Breast epithelium (tissue), 4 donors: ENCODE measurements at regions not wholly inside any gene's neighbourhood (a gene's known extent, or its start where the extent isn't known, plus 50 kb on each side); places are given as distances from the start of the nearest gene placed in this dataset.

Experiments
- DNase-seq, 2 donors: peaks; one replicate each; pipeline ENCODE4 v3.0.0-alpha.2; 2019; ENCODE audit warnings: low spot score in 2 of 2
- H3K27ac ChIP-seq, 2 donors: fragments of 200-600 bp; sonication (generic) in 1 of 2; one replicate each; pipeline ENCODE4 v1.5.1; 2016 to 2019; ENCODE audit warnings: mild to moderate bottlenecking in 1 of 2
- H3K27me3 ChIP-seq, 2 donors: fragments of 200-600 bp; sonication (generic) in 1 of 2; one replicate each; pipeline versions ENCODE4 v1.5.1 to v1.6.0; 2017 to 2019; ENCODE audit warnings: control low read depth in 1 of 2, mild to moderate bottlenecking in 1 of 2
- H3K36me3 ChIP-seq: fragments of 200-600 bp; one replicate; pipeline ENCODE4 v1.5.1; 2019
- H3K4me1 ChIP-seq, 2 donors: fragments of 200-600 bp; sonication (generic); one replicate each; pipeline ENCODE4 v1.5.1; 2016 to 2019; ENCODE audit warnings: control low read depth in 1 of 2
- H3K4me3 ChIP-seq, 3 donors: fragments of 200-600 bp; sonication (generic); 1 replicate in 2 of 3; 2 replicates in 1 of 3; pipeline ENCODE4 v1.5.1; 2016 to 2019; ENCODE audit warnings: mild to moderate bottlenecking in 3 of 3, moderate library complexity in 2 of 3
- H3K9me3 ChIP-seq, 2 donors: fragments of 200-600 bp; sonication (generic) in 1 of 2; one replicate each; pipeline ENCODE4 v1.5.1; 2016 to 2019; ENCODE audit warnings: control low read depth in 1 of 2
- POLR2A ChIP-seq: fragments of 450-650 bp; IDR thresholded peaks from one replicate; pipeline ENCODE4 v1.6.1; 2016; ENCODE audit warnings: antibody characterized with exemption, mild to moderate bottlenecking, moderate library complexity
- POLR2AphosphoS5 ChIP-seq, 3 donors: sonication (generic); formaldehyde crosslinking; IDR thresholded peaks; one replicate each; pipeline ENCODE4 v1.6.1; 2017; ENCODE audit warnings: antibody characterized with exemption in 3 of 3
- intact Hi-C: fragments of 100-400 bp; cut with DNase I; formaldehyde crosslinking; loops from one replicate; pipeline ENCODE4 v1.15.1; 2023; ENCODE audit warnings: low total_unique reads
- TF ChIP-seq, protein P1 (sequence below), 3 donors: fragments of 450-650 bp; IDR thresholded peaks; one replicate each; pipeline ENCODE4 v1.5.1; 2016 to 2017; ENCODE audit warnings: antibody characterized with exemption in 3 of 3, mild to moderate bottlenecking in 3 of 3, moderate library complexity in 3 of 3

DNA sequence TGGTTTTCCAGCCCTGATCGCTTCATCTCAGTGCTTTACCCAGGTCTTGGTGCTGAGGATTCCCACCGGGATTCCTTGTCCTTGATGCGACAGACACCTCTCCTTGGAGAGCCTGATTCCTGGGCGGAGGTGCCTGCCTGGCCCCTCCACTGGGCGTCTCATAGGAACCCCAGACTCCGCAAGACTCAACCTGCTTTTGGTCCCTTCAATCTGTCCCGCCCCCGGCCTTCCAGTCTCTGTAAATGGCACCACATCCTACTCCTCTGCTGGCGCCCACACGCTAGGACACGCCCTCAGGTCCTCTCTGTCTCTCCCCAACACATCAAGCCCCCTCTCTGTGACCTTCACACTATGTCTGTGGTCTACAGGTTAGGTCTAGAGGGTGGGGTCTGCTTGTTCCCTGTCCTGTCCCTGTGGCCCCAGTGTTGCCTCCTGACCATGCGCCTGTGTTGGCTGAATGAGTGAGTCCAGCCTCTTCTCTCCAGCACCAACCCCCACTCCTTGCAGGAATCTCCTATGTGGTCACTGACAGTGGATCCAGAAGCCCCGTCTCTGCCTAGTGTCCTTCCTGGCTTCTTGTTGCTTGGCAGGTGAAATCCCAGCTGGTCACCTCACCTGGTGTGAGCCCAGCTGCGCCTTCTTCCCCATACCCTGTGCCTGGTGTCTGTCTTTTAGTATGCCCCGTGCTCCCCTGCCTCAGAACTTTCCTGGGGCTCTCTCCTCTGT, 119.7 kb upstream of the C1orf174 start:
- Histone ChIP-seq H3K4me1 (no peaks in the 10 kb centered on the region), H3K36me3 (no peaks in the 10 kb centered on the region), H3K27me3 (peaks cover 0 to 17% of the 10 kb centered on the region in 2 donors), H3K4me3 (no peak overlapping the region), H3K27ac (no peak overlapping the region), H3K9me3 (no peaks in the 10 kb centered on the region)
- no peak for DNase-seq
- intact Hi-C loops: no loop called here
- TF ChIP-seq, protein P1, sequence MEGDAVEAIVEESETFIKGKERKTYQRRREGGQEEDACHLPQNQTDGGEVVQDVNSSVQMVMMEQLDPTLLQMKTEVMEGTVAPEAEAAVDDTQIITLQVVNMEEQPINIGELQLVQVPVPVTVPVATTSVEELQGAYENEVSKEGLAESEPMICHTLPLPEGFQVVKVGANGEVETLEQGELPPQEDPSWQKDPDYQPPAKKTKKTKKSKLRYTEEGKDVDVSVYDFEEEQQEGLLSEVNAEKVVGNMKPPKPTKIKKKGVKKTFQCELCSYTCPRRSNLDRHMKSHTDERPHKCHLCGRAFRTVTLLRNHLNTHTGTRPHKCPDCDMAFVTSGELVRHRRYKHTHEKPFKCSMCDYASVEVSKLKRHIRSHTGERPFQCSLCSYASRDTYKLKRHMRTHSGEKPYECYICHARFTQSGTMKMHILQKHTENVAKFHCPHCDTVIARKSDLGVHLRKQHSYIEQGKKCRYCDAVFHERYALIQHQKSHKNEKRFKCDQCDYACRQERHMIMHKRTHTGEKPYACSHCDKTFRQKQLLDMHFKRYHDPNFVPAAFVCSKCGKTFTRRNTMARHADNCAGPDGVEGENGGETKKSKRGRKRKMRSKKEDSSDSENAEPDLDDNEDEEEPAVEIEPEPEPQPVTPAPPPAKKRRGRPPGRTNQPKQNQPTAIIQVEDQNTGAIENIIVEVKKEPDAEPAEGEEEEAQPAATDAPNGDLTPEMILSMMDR (IDR thresholded peaks at IDR 0.05): no peak
- TF ChIP-seq POLR2AphosphoS5 (IDR thresholded peaks at IDR 0.05): no peak
- no peak for TF ChIP-seq POLR2A

- no peaks in the 10 kb centered on the region for H3K4me1 ChIP-seq
- DNase-seq: no peak
- no peak overlapping the region for H3K27ac ChIP-seq
- H3K4me3 ChIP-seq: no peak overlapping the region
- TF ChIP-seq POLR2AphosphoS5 (IDR thresholded peaks at IDR 0.05): no peak
- TF ChIP-seq POLR2A: no peak
- TF ChIP-seq, protein P1 (IDR thresholded peaks at IDR 0.05): no peak
- peaks cover 0 to 17% of the 10 kb centered on the region in 2 donors for H3K27me3 ChIP-seq
- intact Hi-C loops: no loop called here
- H3K9me3 ChIP-seq: no peaks in the 10 kb centered on the region
- no peaks in the 10 kb centered on the region for H3K36me3 ChIP-seq
These were observed 120.4 kb upstream of the C1orf174 start for GRCh38 chr1:4020449-4020848.

- H3K27ac ChIP-seq: no peak overlapping the region
- H3K27me3 ChIP-seq: peaks cover 0 to 17% of the 10 kb centered on the region in 2 donors
- H3K36me3 ChIP-seq: no peaks in the 10 kb centered on the region
- intact Hi-C loops: no loop called here
- DNase-seq: no peak
- H3K4me3 ChIP-seq: no peak overlapping the region
- no peak for TF ChIP-seq POLR2A
- TF ChIP-seq POLR2AphosphoS5 (IDR thresholded peaks at IDR 0.05): no peak
- TF ChIP-seq, protein P1 (IDR thresholded peaks at IDR 0.05): no peak
- no peaks in the 10 kb centered on the region for H3K9me3 ChIP-seq
- no peaks in the 10 kb centered on the region for H3K4me1 ChIP-seq
These were observed 121.3 kb upstream of the C1orf174 start for GRCh38 chr1:4021136-4021973.

- Histone ChIP-seq H3K27me3 (peaks cover 0 to 19% of the 10 kb centered on the region in 2 donors), H3K4me1 (no peaks in the 10 kb centered on the region), H3K4me3 (no peak overlapping the region), H3K9me3 (no peaks in the 10 kb centered on the region), H3K36me3 (no peaks in the 10 kb centered on the region), H3K27ac (no peak overlapping the region)
- DNase-seq: no peak
- intact Hi-C loops: no loop called here
- TF ChIP-seq POLR2AphosphoS5 (IDR thresholded peaks at IDR 0.05) (no peak), POLR2A (no peak)
- TF ChIP-seq, protein P1 (IDR thresholded peaks at IDR 0.05): no peak
These were observed 121.8 kb upstream of the C1orf174 start for GRCh38 chr1:4021974-4022268.

DNA sequence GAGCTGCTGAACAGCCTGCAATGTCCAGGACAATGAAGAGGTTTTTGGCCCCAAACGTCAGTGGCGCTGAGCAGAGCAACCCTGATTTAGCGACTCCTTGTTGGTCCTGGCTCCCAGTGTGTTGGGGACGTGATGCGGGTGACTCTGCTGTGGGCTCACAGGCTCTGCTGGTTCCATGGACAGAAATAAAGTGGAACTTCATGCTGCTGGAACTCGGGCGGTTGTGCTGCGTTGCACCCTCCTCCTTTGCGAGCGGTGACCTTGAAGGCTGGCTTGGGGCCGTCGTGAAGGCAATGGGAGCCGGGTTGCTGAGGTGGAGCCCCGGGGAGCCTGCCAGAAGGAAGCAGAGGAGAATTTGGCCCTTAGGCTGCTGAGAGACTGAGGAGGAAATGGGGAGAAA, 122.6 kb upstream of the C1orf174 start:
- H3K4me3 ChIP-seq: no peak overlapping the region
- H3K27me3 ChIP-seq: peaks cover 0 to 20% of the 10 kb centered on the region in 2 donors

More for the DNA sequence above, 122.6 kb upstream of the C1orf174 start:
- intact Hi-C loops: no loop called here
- no peak for DNase-seq
- Histone ChIP-seq H3K4me1 (no peaks in the 10 kb centered on the region), H3K27ac (no peak overlapping the region), H3K36me3 (no peaks in the 10 kb centered on the region), H3K9me3 (no peaks in the 10 kb centered on the region)
- TF ChIP-seq POLR2A (no peak), POLR2AphosphoS5 (IDR thresholded peaks at IDR 0.05) (no peak)
- TF ChIP-seq, protein P1 (IDR thresholded peaks at IDR 0.05): no peak
